ENCODE measurements at regions not wholly inside any gene's neighbourhood (a gene's known extent, or its start where the extent isn't known, plus 50 kb on each side); places are given as distances from the start of the nearest gene placed in this dataset.

- H2AFZ ChIP-seq (ENCODE audit: control insufficient read depth, low read length) = no peak overlapping the region
- no peak overlapping the region for H3K9ac ChIP-seq (ENCODE audit: control insufficient read depth, extremely low read depth, insufficient read depth, low read length)
- no peaks in the 10 kb centered on the region for H3K9me3 ChIP-seq (ENCODE audit: control insufficient read depth, low read depth, low read length)
- H3K36me3 ChIP-seq (ENCODE audit: control insufficient read depth in 2 of 2, extremely low read depth in 1 of 2, insufficient read depth in 2 of 2, low read length in 2 of 2) = no peaks in the 10 kb centered on the region
- H3K79me2 ChIP-seq (ENCODE audit: control insufficient read depth, insufficient read depth, low read length) = no peaks in the 10 kb centered on the region
- no peak overlapping the region for H3K4me2 ChIP-seq (ENCODE audit: control insufficient read depth, extremely low read depth, insufficient read depth, low read depth, low read length)
- H3K27ac ChIP-seq (ENCODE audit: control insufficient read depth, insufficient read depth, low read length) = no peak overlapping the region
- no peaks in the 10 kb centered on the region for H4K20me1 ChIP-seq (ENCODE audit: control insufficient read depth, extremely low read depth, insufficient read depth, low read length)
- H3K4me1 ChIP-seq (ENCODE audit: control insufficient read depth, extremely low read depth, insufficient read depth, low read length) = no peaks in the 10 kb centered on the region
- dilution Hi-C loops (cut with MboI; ENCODE audit: extremely low pct_ligation_motif_present, low sequenced_read_pairs) = no loop called here
- TF ChIP-seq EZH2 (IDR thresholded peaks at IDR 0.05; ENCODE audit: low read length) = no peak
- no peak for TF ChIP-seq CTCF (optimal IDR thresholded peaks at IDR 0.05 in 1 of 3, IDR thresholded peaks at IDR 0.05 in 1 of 3, conservative IDR thresholded peaks at IDR 0.05 in 1 of 3; ENCODE audit: extremely low read depth in 1 of 3, insufficient read depth in 2 of 3, low read length in 3 of 3)
- no peaks in the 10 kb centered on the region for H3K9me1 ChIP-seq (ENCODE audit: control insufficient read depth, extremely low read depth, insufficient read depth, low read length)
- no peak for FAIRE-seq
- H3K4me3 ChIP-seq (ENCODE audit: control insufficient read depth in 2 of 3, extremely low read depth in 1 of 3, insufficient read depth in 2 of 3, low read depth in 1 of 3, low read length in 3 of 3) = no peak overlapping the region
- DNase-seq (ENCODE audit: low read depth, low spot score) = no peak
- no peaks in the 10 kb centered on the region for H3K27me3 ChIP-seq (ENCODE audit: control insufficient read depth, extremely low read depth, insufficient read depth, low read length)
Observed at GRCh38 chr2:102927854-102928267, 166.0 kb downstream of the TMEM182 start.

GRCh38 chr2:102929721-102930120, 167.9 kb downstream of the TMEM182 start:
- no peaks in the 10 kb centered on the region for H3K79me2 ChIP-seq (ENCODE audit: control insufficient read depth, insufficient read depth, low read length)
- FAIRE-seq = no peak
- H3K27me3 ChIP-seq (ENCODE audit: control insufficient read depth, extremely low read depth, insufficient read depth, low read length) = no peaks in the 10 kb centered on the region
- no peak overlapping the region for H3K9ac ChIP-seq (ENCODE audit: control insufficient read depth, extremely low read depth, insufficient read depth, low read length)
- no peaks in the 10 kb centered on the region for H3K9me3 ChIP-seq (ENCODE audit: control insufficient read depth, low read depth, low read length)
- H3K27ac ChIP-seq (ENCODE audit: control insufficient read depth, insufficient read depth, low read length) = no peak overlapping the region
- H3K36me3 ChIP-seq (ENCODE audit: control insufficient read depth in 2 of 2, extremely low read depth in 1 of 2, insufficient read depth in 2 of 2, low read length in 2 of 2) = no peaks in the 10 kb centered on the region
- DNase-seq (ENCODE audit: low read depth, low spot score) = no peak
- no peak overlapping the region for H3K4me3 ChIP-seq (ENCODE audit: control insufficient read depth in 2 of 3, extremely low read depth in 1 of 3, insufficient read depth in 2 of 3, low read depth in 1 of 3, low read length in 3 of 3)
- no peaks in the 10 kb centered on the region for H3K9me1 ChIP-seq (ENCODE audit: control insufficient read depth, extremely low read depth, insufficient read depth, low read length)
- no peak overlapping the region for H3K4me2 ChIP-seq (ENCODE audit: control insufficient read depth, extremely low read depth, insufficient read depth, low read depth, low read length)
- H3K4me1 ChIP-seq (ENCODE audit: control insufficient read depth, extremely low read depth, insufficient read depth, low read length) = no peaks in the 10 kb centered on the region
- no peak overlapping the region for H2AFZ ChIP-seq (ENCODE audit: control insufficient read depth, low read length)
- no peaks in the 10 kb centered on the region for H4K20me1 ChIP-seq (ENCODE audit: control insufficient read depth, extremely low read depth, insufficient read depth, low read length)
- dilution Hi-C loops (cut with MboI; ENCODE audit: extremely low pct_ligation_motif_present, low sequenced_read_pairs) = no loop called here
- TF ChIP-seq CTCF (optimal IDR thresholded peaks at IDR 0.05 in 1 of 3, IDR thresholded peaks at IDR 0.05 in 1 of 3, conservative IDR thresholded peaks at IDR 0.05 in 1 of 3; ENCODE audit: extremely low read depth in 1 of 3, insufficient read depth in 2 of 3, low read length in 3 of 3) (no peak), EZH2 (IDR thresholded peaks at IDR 0.05; ENCODE audit: low read length) (no peak)

All from keratinocyte (primary cell).